HL-60 (cell line): ENCODE measurements at regions not wholly inside any gene's neighbourhood (a gene's known extent, or its start where the extent isn't known, plus 50 kb on each side); places are given as distances from the start of the nearest gene placed in this dataset.

Experiments
- CTCF ChIP-seq: IDR thresholded peaks from one replicate; pipeline ENCODE4 v1.5.1; 2011; ENCODE audit warnings: low read length, control low read depth, inconsistent platforms; ENCODE audit not compliant: insufficient read depth
- REST ChIP-seq: IDR thresholded peaks from 2 replicates; pipeline ENCODE4 v1.6.1; 2012; ENCODE audit warnings: low read depth; ENCODE audit not compliant: insufficient replicate concordance

GRCh38 chr13:104385404-104385803 is 1319.2 kb upstream of the SLC10A2 start:
- TF ChIP-seq REST: no peak
- TF ChIP-seq CTCF: no peak
